GM06990 (cell line): ENCODE measurements at regions not wholly inside any gene's neighbourhood (a gene's known extent, or its start where the extent isn't known, plus 50 kb on each side); places are given as distances from the start of the nearest gene placed in this dataset.

ENCODE experiments used
- DNase-seq: peaks from one replicate; pipeline ENCODE4 v3.0.0-alpha.2; 2011; ENCODE audit not compliant: insufficient read length; ENCODE audit errors: extremely low read depth
- H3K27me3 ChIP-seq: replicated peaks from 2 replicates; pipeline ENCODE4 v1.6.0; 2011; ENCODE audit warnings: low read length; ENCODE audit not compliant: control insufficient read depth, insufficient read depth
- H3K36me3 ChIP-seq: 2 replicates; pipeline ENCODE4 v1.5.1; 2011; ENCODE audit warnings: low read length; ENCODE audit not compliant: control insufficient read depth, insufficient read depth
- H3K4me3 ChIP-seq: replicated peaks from 2 replicates; pipeline ENCODE4 v1.5.1; 2011; ENCODE audit warnings: low read depth, mild to moderate bottlenecking, control low read depth, low read length
- CTCF ChIP-seq: IDR thresholded peaks from 2 replicates; pipeline ENCODE4 v1.5.1; 2011; ENCODE audit warnings: low read length, control low read depth, mild to moderate bottlenecking, inconsistent platforms; ENCODE audit not compliant: insufficient read depth, poor library complexity, severe bottlenecking

GRCh38 chr2:45237128-45237527 lies 227.9 kb upstream of the SIX2 start:
- Histone ChIP-seq H3K4me3 (no peak overlapping the region), H3K36me3 (no peaks in the 10 kb centered on the region), H3K27me3 (no peaks in the 10 kb centered on the region; the same call in 1 of the 2 replicates)
- DNase-seq, result no peak
- TF ChIP-seq CTCF, result no peak

GRCh38 chr2:45236268-45236667 lies 227.0 kb upstream of the SIX2 start:
- TF ChIP-seq CTCF, result no peak

GRCh38 chr2:45233301-45233700 lies 224.0 kb upstream of the SIX2 start:
- TF ChIP-seq CTCF, result no peak
- Histone ChIP-seq H3K4me3 (no peak overlapping the region), H3K36me3 (no peaks in the 10 kb centered on the region), H3K27me3 (no peaks in the 10 kb centered on the region; the same call in 1 of the 2 replicates)
- DNase-seq, result no peak

More at GRCh38 chr2:45236268-45236667, 227.0 kb upstream of the SIX2 start:
- DNase-seq, result no peak
- Histone ChIP-seq H3K4me3 (no peak overlapping the region), H3K36me3 (no peaks in the 10 kb centered on the region), H3K27me3 (no peaks in the 10 kb centered on the region; the same call in 1 of the 2 replicates)

- no peak overlapping the region for H3K4me3 ChIP-seq
- no peak for TF ChIP-seq CTCF
- no peak for DNase-seq
- no peaks in the 10 kb centered on the region for H3K36me3 ChIP-seq
- no peaks in the 10 kb centered on the region; the same call in 1 of the 2 replicates for H3K27me3 ChIP-seq
Measured at GRCh38 chr2:45232818-45233217, 223.6 kb upstream of the SIX2 start.

GRCh38 chr2:45229411-45229810 lies 220.2 kb upstream of the SIX2 start:
- no peaks in the 10 kb centered on the region for H3K36me3 ChIP-seq
- TF ChIP-seq CTCF, result no peak
- H3K27me3 ChIP-seq, result no peaks in the 10 kb centered on the region; the same call in 1 of the 2 replicates
- no peak overlapping the region for H3K4me3 ChIP-seq
- DNase-seq, result no peak

- DNase-seq, result no peak
- Histone ChIP-seq H3K36me3 (no peaks in the 10 kb centered on the region), H3K27me3 (no peaks in the 10 kb centered on the region; the same call in 1 of the 2 replicates), H3K4me3 (no peak overlapping the region)
- TF ChIP-seq CTCF, result no peak
Measured at GRCh38 chr2:45227347-45227746, 218.1 kb upstream of the SIX2 start.
